Memory B cell (primary cell): ENCODE measurements at regions not wholly inside any gene's neighbourhood (a gene's known extent, or its start where the extent isn't known, plus 50 kb on each side); places are given as distances from the start of the nearest gene placed in this dataset.

Source experiments
- ATAC-seq: fragments of 150-1000 bp; cut with Tn5 transposase; 2 replicates; pipeline ENCODE4 v1.10.0; 2021; ENCODE audit warnings: low read depth, mild to moderate bottlenecking, moderate library complexity
- DNase-seq, 2 donors: peaks; one replicate each; pipeline ENCODE4 v3.0.0; 2022; ENCODE audit warnings: low spot score in 2 of 2
- H3K27ac Mint-ChIP-seq: one replicate; pipeline ENCODE4 v1.8.0; 2022; ENCODE audit warnings: mild to moderate bottlenecking, moderate library complexity, mixed read lengths
- H3K27me3 Mint-ChIP-seq: one replicate; pipeline ENCODE4 v1.8.0; 2022; ENCODE audit warnings: mixed read lengths
- H3K36me3 Mint-ChIP-seq: one replicate; pipeline ENCODE4 v1.8.0; 2022; ENCODE audit warnings: mild to moderate bottlenecking, mixed read lengths
- H3K4me1 Mint-ChIP-seq: one replicate; pipeline ENCODE4 v1.8.0; 2022; ENCODE audit warnings: mixed read lengths
- H3K4me3 Mint-ChIP-seq: one replicate; pipeline ENCODE4 v1.8.0; 2022; ENCODE audit warnings: mild to moderate bottlenecking, moderate library complexity, mixed read lengths
- H3K9me3 Mint-ChIP-seq: one replicate; pipeline ENCODE4 v1.8.0; 2022; ENCODE audit warnings: mixed read lengths

DNA sequence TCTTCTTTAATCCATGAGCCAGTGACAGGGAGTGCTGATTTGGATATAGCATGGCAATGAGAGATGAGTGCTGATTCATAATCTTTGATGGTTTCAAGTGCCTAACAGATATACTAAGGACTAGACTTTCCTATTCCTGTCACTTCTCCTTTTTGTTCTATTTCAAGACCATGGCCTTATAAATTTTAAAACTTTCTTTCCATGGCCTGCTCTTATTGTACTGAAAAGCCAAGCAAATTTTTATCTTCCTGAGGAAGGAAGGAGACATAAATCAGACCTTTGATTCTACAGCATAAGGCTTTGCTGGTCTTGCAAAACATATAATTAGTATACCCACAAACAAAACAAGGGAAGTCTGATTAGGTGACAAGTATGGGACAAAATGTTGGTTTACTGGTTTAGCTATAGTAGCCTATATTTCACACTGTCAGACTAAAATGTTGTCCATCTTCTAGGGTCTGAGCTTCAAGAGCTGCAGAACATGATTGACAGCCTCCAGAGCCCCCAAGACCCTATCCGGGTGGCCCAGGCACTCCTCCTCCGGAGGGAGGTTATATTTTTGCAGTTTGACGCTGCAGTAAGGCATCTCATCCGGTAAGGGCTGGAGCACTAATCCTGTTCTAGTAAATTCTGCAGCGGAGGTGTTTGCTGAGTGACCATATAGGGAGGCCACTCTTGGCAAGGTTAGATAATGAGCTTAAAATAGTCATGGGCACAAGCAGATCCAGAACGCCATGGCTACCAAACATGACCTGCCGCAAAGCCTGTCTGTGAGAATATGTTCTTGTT, 82.3 kb downstream of the CD164 start:
- DNase-seq: no peak
- H3K36me3 Mint-ChIP-seq: no peaks in the 10 kb centered on the region
- H3K9me3 Mint-ChIP-seq: no peaks in the 10 kb centered on the region
- no peak for ATAC-seq
- peaks cover 17% of the 10 kb centered on the region for H3K4me1 Mint-ChIP-seq
- H3K27me3 Mint-ChIP-seq: peaks cover 3% of the 10 kb centered on the region
- H3K27ac Mint-ChIP-seq: no peak overlapping the region
- H3K4me3 Mint-ChIP-seq: no peak overlapping the region

DNA sequence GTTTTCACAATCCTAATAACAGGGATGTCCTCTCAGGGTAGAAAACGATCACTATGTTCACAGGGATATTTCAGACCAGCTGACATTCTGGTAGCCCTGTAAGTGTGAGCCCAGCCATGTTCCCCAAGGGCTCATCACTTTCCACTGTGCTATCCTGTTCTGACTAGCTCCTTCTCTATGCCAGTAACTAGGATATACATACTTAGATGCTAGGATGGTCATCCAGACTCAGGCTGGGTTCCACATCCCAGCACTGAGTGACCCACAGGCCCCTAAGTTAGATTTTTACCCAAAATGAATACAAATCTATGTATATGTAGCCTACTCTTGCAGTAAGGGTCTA, 83.0 kb downstream of the CD164 start:
- Mint-ChIP-seq H3K27me3 (peaks cover 3% of the 10 kb centered on the region), H3K27ac (no peak overlapping the region), H3K4me3 (no peak overlapping the region), H3K9me3 (no peaks in the 10 kb centered on the region), H3K4me1 (peaks cover 10% of the 10 kb centered on the region), H3K36me3 (no peaks in the 10 kb centered on the region)
- ATAC-seq (no peak), DNase-seq (no peak)

DNA sequence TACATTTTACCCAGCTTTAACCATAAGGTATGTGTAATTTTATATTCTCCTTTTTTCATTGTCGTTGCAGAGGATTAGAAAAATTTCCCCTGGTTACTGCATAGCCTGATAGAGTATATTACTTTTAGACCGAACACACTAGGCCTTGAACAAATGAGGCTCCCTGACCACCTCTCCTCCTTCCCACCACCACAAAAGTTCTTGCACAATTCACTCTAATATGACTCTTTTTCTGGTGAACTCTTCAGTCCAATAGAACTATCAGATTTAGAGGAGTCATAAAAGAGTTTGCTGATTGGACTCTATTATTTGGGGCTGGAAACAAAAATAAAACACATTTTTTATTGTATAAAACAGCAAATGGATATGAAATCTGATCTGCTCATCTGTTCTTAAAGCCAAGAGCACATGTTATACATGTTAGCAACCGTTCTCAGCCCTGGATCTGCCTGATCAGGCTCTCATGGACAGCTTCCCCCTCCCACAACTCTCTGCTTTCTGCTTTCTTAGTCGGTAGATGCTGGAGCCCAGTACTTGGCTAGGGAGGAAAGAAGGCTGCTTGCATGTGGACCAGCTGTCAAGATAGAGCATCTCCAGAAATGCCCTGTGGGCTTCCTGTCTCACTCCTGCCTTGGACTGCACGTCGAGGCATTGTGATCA, 83.5 kb downstream of the CD164 start:
- peaks cover 6% of the 10 kb centered on the region for H3K4me1 Mint-ChIP-seq
- H3K27ac Mint-ChIP-seq: no peak overlapping the region
- no peaks in the 10 kb centered on the region for H3K36me3 Mint-ChIP-seq
- H3K27me3 Mint-ChIP-seq: peaks cover 3% of the 10 kb centered on the region
- ATAC-seq (no peak), DNase-seq (no peak)
- no peaks in the 10 kb centered on the region for H3K9me3 Mint-ChIP-seq
- H3K4me3 Mint-ChIP-seq: no peak overlapping the region

DNA sequence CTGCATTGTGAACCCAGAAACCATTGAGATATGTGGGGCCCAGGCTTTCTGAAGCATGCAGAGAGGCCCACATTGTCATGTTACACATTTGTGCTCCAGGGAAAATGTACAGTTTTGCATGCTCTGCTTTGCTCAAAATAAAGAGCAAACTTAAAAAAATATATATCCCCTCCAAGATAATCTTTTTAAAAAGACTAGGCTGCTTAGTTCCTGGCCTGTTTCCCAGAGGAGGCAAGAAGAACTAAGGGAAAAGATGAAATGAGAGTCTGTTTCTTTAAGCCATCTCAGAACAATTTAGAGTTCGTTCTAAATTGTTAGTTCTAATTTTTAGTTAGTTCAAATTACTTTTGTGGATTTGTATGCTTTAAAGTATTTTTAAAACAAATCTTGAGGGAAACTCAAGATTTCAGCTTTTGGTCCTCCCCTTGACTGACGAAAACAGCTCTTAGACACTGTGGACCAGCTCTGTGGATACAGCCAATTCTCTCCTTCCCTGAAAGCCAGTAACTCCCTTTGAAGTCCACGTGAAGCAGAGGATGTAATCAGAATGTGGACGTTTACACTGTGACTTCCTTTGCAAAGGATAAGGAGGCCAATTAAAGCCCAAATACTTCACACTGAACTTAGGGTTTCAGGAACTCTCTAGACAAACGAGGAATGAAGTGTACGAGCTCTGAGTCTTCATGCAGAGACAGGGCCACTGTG, 84.7 kb downstream of the CD164 start:
- Mint-ChIP-seq H3K4me3 (no peak overlapping the region), H3K36me3 (no peaks in the 10 kb centered on the region), H3K9me3 (no peaks in the 10 kb centered on the region), H3K4me1 (peaks cover 3% of the 10 kb centered on the region), H3K27me3 (peaks cover 3% of the 10 kb centered on the region), H3K27ac (no peak overlapping the region)
- ATAC-seq (no peak), DNase-seq (no peak)

DNA sequence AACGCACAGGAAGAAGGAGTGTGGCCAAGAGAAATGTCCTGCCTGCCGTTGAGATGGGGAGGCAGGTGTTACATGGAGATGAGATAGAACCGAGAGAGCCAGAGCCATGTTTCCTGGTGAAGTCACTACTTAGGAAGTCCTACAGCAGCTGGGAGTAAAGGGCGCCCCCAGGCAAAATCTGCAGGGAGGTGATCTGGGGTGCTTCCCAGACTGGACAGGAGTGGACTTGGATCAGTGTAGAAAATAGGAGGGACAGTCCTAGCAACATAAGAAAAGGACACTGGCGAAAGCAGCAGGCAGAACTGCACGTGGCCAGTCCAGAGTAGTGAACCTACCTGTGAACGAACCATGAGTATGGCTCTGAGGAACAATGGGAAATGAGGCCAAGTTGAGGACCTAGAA, 85.3 kb downstream of the CD164 start:
- no peak overlapping the region for H3K27ac Mint-ChIP-seq
- no peaks in the 10 kb centered on the region for H3K9me3 Mint-ChIP-seq
- peaks cover 3% of the 10 kb centered on the region for H3K4me1 Mint-ChIP-seq
- ATAC-seq (no peak), DNase-seq (no peak)
- H3K27me3 Mint-ChIP-seq: peaks cover 6% of the 10 kb centered on the region
- no peak overlapping the region for H3K4me3 Mint-ChIP-seq
- H3K36me3 Mint-ChIP-seq: no peaks in the 10 kb centered on the region

DNA sequence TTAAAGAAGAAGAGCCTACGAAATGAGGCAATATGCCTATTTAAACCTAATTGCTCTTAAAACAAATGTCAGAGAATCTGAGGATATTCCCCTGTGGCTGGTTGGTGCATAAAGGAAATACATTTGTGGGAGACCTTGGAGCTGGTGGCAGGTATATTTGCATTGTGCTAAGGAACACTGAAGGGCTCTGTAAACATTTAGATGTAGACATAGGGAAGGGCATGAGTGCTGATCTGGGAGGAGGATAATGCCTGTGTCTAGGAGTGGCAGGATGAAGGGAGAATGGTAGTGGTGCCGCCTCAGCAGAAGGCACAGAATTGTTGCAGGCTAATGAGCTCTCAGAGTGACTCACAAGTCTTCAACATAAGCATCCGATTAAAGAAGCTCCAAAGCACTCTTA, 85.8 kb downstream of the CD164 start:
- ATAC-seq (no peak), DNase-seq (no peak)
- no peak overlapping the region for H3K27ac Mint-ChIP-seq
- peaks cover 10% of the 10 kb centered on the region for H3K27me3 Mint-ChIP-seq
- no peaks in the 10 kb centered on the region for H3K9me3 Mint-ChIP-seq
- H3K36me3 Mint-ChIP-seq: no peaks in the 10 kb centered on the region
- H3K4me1 Mint-ChIP-seq: peaks cover 3% of the 10 kb centered on the region
- no peak overlapping the region for H3K4me3 Mint-ChIP-seq

DNA sequence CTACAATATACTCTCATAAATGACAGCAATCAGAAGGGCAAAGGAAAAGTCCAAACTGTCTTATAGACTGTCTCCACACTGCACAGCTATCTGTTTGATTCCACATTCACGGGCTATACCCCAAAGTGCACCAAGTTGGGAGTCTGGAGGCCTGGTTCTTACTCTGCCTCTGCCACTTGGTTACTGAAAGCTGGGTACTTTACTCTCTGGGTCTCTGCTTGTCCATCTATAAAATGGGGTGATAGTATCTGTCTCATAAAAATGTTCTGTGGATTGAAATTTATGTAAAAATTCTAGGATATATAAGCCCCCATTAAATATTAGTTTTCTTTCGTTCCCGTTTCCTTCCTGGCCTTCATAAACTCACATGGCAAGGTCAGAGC, 86.5 kb downstream of the CD164 start:
- no peak overlapping the region for H3K27ac Mint-ChIP-seq
- no peak overlapping the region for H3K4me3 Mint-ChIP-seq
- DNase-seq (no peak), ATAC-seq (no peak)
- peaks cover 10% of the 10 kb centered on the region for H3K27me3 Mint-ChIP-seq
- H3K4me1 Mint-ChIP-seq: peaks cover 3% of the 10 kb centered on the region
- no peaks in the 10 kb centered on the region for H3K9me3 Mint-ChIP-seq
- no peaks in the 10 kb centered on the region for H3K36me3 Mint-ChIP-seq

DNA sequence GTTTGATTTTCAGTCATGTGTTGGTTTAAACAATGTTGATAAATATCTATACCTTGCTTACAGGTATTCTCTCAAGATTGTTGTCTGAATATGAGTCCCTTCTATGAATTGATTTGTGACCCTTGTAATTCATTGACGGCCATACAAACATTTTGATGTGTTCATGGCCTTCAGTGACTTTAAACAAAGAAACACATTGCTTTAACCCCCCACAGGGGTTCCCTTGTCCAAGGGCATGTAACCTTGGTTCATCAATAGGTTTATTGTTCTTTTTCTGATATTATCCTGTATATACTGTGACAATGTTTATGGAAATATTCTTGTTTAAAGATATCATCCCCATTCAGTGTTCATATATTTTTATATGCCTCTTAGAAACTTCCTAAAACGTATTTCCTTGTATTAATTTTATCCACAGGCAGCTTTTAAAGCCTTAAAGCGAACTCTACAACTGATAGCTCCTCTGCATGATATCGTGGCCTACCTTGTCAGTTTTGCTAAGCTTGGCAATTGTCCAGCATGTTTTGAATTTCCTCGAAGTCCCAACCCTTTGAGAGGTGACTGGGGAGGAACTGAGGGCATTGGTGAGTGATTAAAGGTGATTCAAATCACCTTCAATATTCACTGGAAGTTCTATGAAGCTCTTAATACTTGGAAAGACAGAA, 87.0 kb downstream of the CD164 start:
- no peak for DNase-seq
- no peak for ATAC-seq
- no peak overlapping the region for H3K27ac Mint-ChIP-seq
- peaks cover 3% of the 10 kb centered on the region for H3K4me1 Mint-ChIP-seq
- H3K4me3 Mint-ChIP-seq: no peak overlapping the region
- no peaks in the 10 kb centered on the region for H3K36me3 Mint-ChIP-seq
- H3K9me3 Mint-ChIP-seq: no peaks in the 10 kb centered on the region
- peaks cover 10% of the 10 kb centered on the region for H3K27me3 Mint-ChIP-seq

DNA sequence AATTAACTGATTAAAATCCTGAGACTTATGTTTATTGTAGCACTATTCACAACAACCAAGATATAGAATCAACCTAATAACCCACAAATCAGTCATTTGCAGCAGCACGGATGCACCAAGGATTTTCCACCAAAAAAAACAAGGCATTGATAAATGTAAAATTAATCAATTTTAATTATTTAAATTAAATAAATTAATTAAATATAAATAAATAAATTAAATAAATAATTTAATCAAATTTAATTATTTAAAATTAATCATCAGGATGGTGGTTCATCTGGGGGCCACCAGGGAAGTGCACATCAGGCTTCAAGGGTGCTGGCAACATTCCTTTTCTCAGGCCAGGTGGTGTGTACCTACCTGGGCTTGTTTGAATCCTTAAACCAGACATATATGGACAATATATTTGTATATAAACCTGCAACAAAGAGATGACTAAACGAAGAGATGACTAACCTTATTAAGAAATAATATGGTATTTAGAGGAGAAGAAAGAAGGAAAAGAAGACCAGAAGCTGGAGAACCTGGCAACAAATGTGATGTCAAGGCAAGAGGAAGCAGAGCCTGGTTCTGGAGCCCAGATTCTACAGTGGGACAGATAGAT, 89.2 kb downstream of the CD164 start:
- Mint-ChIP-seq H3K27me3 (peaks cover 9% of the 10 kb centered on the region), H3K9me3 (no peaks in the 10 kb centered on the region), H3K4me3 (no peak overlapping the region), H3K4me1 (no peaks in the 10 kb centered on the region), H3K27ac (no peak overlapping the region), H3K36me3 (no peaks in the 10 kb centered on the region)
- DNase-seq (no peak), ATAC-seq (no peak)

DNA sequence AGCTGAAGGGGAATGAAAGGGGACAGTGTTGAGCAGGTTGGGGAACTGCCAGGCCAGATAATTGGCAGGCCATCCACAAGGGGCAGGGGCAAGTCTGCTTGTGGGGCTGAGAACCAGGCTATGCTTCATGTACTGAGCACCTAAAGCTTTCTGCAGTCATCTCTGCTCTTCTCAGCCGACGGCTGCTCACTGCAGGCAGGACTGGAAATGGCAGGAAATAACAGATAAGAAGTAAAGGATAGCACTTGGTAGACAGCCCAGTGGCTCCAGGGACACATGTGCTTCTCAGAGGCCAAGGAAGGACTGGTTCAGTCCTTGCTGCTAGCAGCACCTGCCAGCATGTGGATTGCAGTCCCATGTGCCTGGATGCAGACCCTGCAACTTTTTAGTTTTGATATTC, 89.8 kb downstream of the CD164 start:
- DNase-seq (no peak), ATAC-seq (no peak)
- Mint-ChIP-seq H3K4me1 (no peaks in the 10 kb centered on the region), H3K27me3 (peaks cover 12% of the 10 kb centered on the region), H3K9me3 (no peaks in the 10 kb centered on the region), H3K36me3 (no peaks in the 10 kb centered on the region), H3K27ac (no peak overlapping the region), H3K4me3 (no peak overlapping the region)

DNA sequence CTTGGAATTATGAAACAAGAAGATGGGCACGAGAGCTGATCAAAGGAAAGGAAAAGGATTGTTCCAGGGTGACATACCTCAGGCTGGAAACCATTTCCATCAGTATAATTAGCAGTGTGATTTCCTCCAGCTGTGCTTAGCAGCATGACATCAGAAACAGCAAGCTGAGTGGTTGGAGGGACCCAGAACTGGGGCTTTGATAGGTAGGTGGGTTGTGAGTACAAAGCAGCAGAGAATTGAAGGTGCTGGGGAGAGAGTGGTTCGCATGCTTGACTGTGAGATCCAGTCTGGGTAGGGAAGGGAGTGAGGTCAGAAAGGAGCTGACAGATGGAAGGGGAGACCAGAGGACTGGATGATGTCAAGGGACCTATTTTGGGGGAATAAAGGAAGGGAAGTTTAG, 90.4 kb downstream of the CD164 start:
- ATAC-seq: no peak
- no peaks in the 10 kb centered on the region for H3K36me3 Mint-ChIP-seq
- no peaks in the 10 kb centered on the region for H3K9me3 Mint-ChIP-seq
- no peaks in the 10 kb centered on the region for H3K4me1 Mint-ChIP-seq
- peaks cover 12% of the 10 kb centered on the region for H3K27me3 Mint-ChIP-seq
- no peak overlapping the region for H3K4me3 Mint-ChIP-seq
- DNase-seq: no peak
- H3K27ac Mint-ChIP-seq: no peak overlapping the region

DNA sequence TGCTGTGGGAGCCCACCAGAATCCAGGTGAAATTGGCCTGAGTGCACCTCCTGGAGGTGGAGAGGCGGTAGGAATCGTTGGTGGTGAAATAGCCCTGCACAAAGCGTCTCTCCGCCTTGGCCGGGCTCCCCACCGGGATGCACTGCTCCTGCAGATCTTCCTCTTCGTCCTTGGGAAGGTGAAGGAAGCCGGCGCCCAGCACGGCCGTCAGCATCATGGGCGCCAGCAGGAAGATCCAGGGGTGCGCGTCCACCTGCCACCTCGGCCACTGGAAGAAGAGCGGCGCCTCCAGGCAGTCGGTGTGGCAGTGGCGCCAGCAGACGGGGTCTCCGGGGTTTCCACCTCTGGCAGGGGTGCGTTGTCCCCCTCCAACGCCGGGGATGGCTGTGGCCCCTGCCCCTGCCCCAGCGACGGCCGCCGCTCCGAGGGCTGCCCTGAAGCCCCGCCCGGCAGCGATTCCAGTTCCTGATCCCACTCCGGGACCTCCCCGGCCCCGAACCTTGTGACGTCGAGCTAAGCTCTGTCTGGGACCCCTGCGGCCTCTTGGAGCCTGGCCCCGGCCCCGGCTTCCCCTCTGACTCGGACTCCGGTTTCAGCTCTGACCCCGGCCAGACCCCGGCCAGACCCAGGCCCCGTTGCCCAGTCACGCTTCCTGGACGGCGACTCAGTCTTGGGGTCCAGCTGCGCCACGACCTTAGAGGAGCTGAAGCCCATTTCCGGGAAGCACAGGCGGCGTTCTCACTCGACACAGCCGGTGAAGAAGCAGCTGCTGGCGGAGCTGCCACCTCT, 91.9 kb downstream of the CD164 start:
- ATAC-seq: no peak
- no peak for DNase-seq
- H3K27ac Mint-ChIP-seq: no peak overlapping the region
- peaks cover 14% of the 10 kb centered on the region for H3K27me3 Mint-ChIP-seq
- H3K4me1 Mint-ChIP-seq: no peaks in the 10 kb centered on the region
- no peaks in the 10 kb centered on the region for H3K36me3 Mint-ChIP-seq
- H3K4me3 Mint-ChIP-seq: no peak overlapping the region
- H3K9me3 Mint-ChIP-seq: no peaks in the 10 kb centered on the region

DNA sequence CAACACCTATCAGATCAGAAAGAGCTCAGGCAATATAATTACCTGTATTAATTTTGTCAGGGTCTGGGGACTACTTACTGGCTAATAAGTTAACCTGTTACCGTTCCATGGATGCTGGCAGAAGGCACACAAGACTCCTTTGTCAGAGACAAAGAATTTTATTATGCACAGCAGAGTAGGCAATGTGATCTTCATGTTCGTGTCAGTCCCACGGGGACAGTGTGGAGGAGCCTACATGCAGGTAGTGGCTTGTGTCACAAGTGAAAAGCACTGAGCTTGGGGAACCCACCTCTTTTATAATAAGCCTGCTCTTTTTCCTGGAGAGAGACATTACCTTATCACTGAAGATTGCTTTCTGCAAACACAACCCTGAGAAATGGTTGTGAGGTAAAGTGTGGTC, 96.9 kb downstream of the CD164 start:
- Mint-ChIP-seq H3K9me3 (no peaks in the 10 kb centered on the region), H3K4me3 (no peak overlapping the region), H3K27ac (no peak overlapping the region), H3K27me3 (peaks cover 7% of the 10 kb centered on the region), H3K4me1 (no peaks in the 10 kb centered on the region), H3K36me3 (no peaks in the 10 kb centered on the region)
- ATAC-seq (no peak), DNase-seq (no peak)
